GM12878 (cell line): ENCODE measurements at regions not wholly inside any gene's neighbourhood (a gene's known extent, or its start where the extent isn't known, plus 50 kb on each side); places are given as distances from the start of the nearest gene placed in this dataset.

Experiments used
- ATAC-seq: fragments of 200-7000 bp; cut with Tn5 transposase; 3 replicates; pipeline ENCODE4 v1.9.1; 2020; ENCODE audit warnings: mild to moderate bottlenecking, moderate library complexity
- BruUV-seq: library from RNA; stranded (reverse); fragments of 400-500 nt; replicated peaks from 2 replicates; lab custom pipeline; 2021; lab: Mats Ljungman, UMichigan
- CTCF ChIA-PET: fragments of 300-600 bp; sonication (Branson Sonifier 250); formaldehyde crosslinking; extraction: SDS; loops from one replicate; lab custom pipeline; 2021; ENCODE audit warnings: inconsistent platforms; lab: Yijun Ruan, JAX
- POLR2A ChIA-PET: fragments of 350-600 bp; formaldehyde crosslinking; extraction: SDS; loops from one replicate; lab custom pipeline; 2021; ENCODE audit warnings: inconsistent platforms; lab: Charles Lee
- RAD21 ChIA-PET: fragments of 300-600 bp; sonication (Branson Sonifier 250); formaldehyde crosslinking; loops from one replicate; lab custom pipeline; 2023; ENCODE audit warnings: antibody characterized with exemption; ENCODE audit not compliant: unreplicated experiment; lab: Charles Lee
- SMC1A ChIA-PET: fragments of 300-600 bp; sonication (Branson Sonifier 250); formaldehyde crosslinking; loops from one replicate; lab custom pipeline; 2023; ENCODE audit not compliant: unreplicated experiment, uncharacterized antibody; lab: Charles Lee
- DNase-seq: peaks from one replicate; pipeline ENCODE4 v3.0.0-alpha.2; 2011; ENCODE audit warnings: low read depth, low spot score
- FAIRE-seq: peaks from 3 replicates; lab custom pipeline; 2011; peaks lifted over from hg19 to GRCh38; lab: Jason Lieb, UNC
- H2AFZ ChIP-seq: 2 replicates; pipeline ENCODE4 v1.6.0; 2011; ENCODE audit warnings: low read depth, low read length, control low read depth; ENCODE audit not compliant: control insufficient read depth
- H3K27ac ChIP-seq: 2 replicates; pipeline ENCODE4 v1.5.1; 2011; ENCODE audit warnings: control low read depth; ENCODE audit not compliant: control insufficient read depth, insufficient read depth
- H3K27me3 ChIP-seq, 2 experiments: replicated peaks in 1 of 2; 2 replicates each; pipeline versions ENCODE4 v1.6.0 to v1.6.1; 2011; ENCODE audit warnings: low read length in 1 of 2; ENCODE audit not compliant: control insufficient read depth in 2 of 2, insufficient read depth in 2 of 2
- H3K36me3 ChIP-seq, 2 experiments: 2 replicates each; pipeline ENCODE4 v1.5.1; 2011; ENCODE audit warnings: low read length in 1 of 2; ENCODE audit not compliant: control insufficient read depth in 2 of 2, insufficient read depth in 2 of 2
- H3K4me1 ChIP-seq: 2 replicates; pipeline ENCODE4 v1.6.1; 2011; ENCODE audit warnings: mild to moderate bottlenecking, low read length, moderate library complexity, mixed read lengths; ENCODE audit not compliant: control insufficient read depth, insufficient read depth
- H3K4me2 ChIP-seq: 2 replicates; pipeline ENCODE4 v1.6.0; 2011; ENCODE audit warnings: control low read depth; ENCODE audit not compliant: control insufficient read depth, insufficient read depth
- H3K4me3 ChIP-seq: fragments of 200-600 bp; sonication (generic); 2 replicates; pipeline ENCODE4 v1.5.1; 2016
- H3K79me2 ChIP-seq: 2 replicates; pipeline ENCODE4 v1.6.0; 2011; ENCODE audit warnings: low read length; ENCODE audit not compliant: control insufficient read depth, insufficient read depth
- H3K9ac ChIP-seq: 2 replicates; pipeline ENCODE4 v1.8.0; 2011; ENCODE audit warnings: low read length, control low read depth, mixed read lengths; ENCODE audit not compliant: control insufficient read depth, insufficient read depth
- H3K9me3 ChIP-seq: replicated peaks from 3 replicates; pipeline ENCODE4 v1.5.1; 2011; ENCODE audit warnings: mild to moderate bottlenecking, low read length; ENCODE audit not compliant: control insufficient read depth, insufficient read depth
- H4K20me1 ChIP-seq: 2 replicates; pipeline ENCODE4 v1.6.0; 2011; ENCODE audit not compliant: control insufficient read depth, insufficient read depth
- CREB1 ChIP-seq: IDR thresholded peaks from 2 replicates; pipeline ENCODE4 v1.6.1; 2012; ENCODE audit warnings: low read depth, mild to moderate bottlenecking, inconsistent platforms
- FOS ChIP-seq: IDR thresholded peaks from 3 replicates; pipeline ENCODE4 v1.6.1; 2011; ENCODE audit warnings: borderline replicate concordance; ENCODE audit not compliant: insufficient read length; ENCODE audit errors: extremely low read depth
- KLF5 ChIP-seq: fragments of 450-650 bp; IDR thresholded peaks from 2 replicates; pipeline ENCODE4 v1.6.1; 2014; ENCODE audit warnings: mild to moderate bottlenecking; ENCODE audit not compliant: partially characterized antibody
- MEF2B ChIP-seq: fragments of 450-650 bp; IDR thresholded peaks from 2 replicates; pipeline ENCODE4 v1.6.1; 2018; ENCODE audit warnings: mild to moderate bottlenecking, moderate library complexity; ENCODE audit not compliant: partially characterized antibody, poor library complexity, severe bottlenecking
- NR2C1 ChIP-seq: fragments of 450-650 bp; IDR thresholded peaks from 2 replicates; pipeline ENCODE4 v1.6.1; 2017; ENCODE audit warnings: antibody characterized with exemption, mild to moderate bottlenecking, moderate library complexity
- RUNX3 ChIP-seq: IDR thresholded peaks from 2 replicates; pipeline ENCODE4 v1.6.1; 2012; ENCODE audit warnings: low read length, inconsistent platforms
- SKIL ChIP-seq: fragments of 450-650 bp; IDR thresholded peaks from 2 replicates; pipeline ENCODE4 v1.6.1; 2017; ENCODE audit warnings: mild to moderate bottlenecking, low read depth, inconsistent platforms; ENCODE audit not compliant: poor library complexity, severe bottlenecking
- SP1 ChIP-seq: IDR thresholded peaks from one replicate; pipeline ENCODE4 v1.6.1; 2011; ENCODE audit warnings: low read depth, low read length
- SUPT20H ChIP-seq: IDR thresholded peaks from 2 replicates; pipeline ENCODE4 v1.6.1; 2011; ENCODE audit warnings: low read depth, mild to moderate bottlenecking, low read length, moderate library complexity, borderline replicate concordance; ENCODE audit not compliant: control insufficient read depth
- TBL1XR1 ChIP-seq: IDR thresholded peaks from 2 replicates; pipeline ENCODE4 v1.6.1; 2012; ENCODE audit warnings: low read depth, low read length, improper control_type of control experiment
- ZBTB4 ChIP-seq: fragments of 450-650 bp; formaldehyde crosslinking; IDR thresholded peaks from 2 replicates; pipeline ENCODE4 v1.4.0; 2022; ENCODE audit warnings: mild to moderate bottlenecking, moderate library complexity
- ZBTB40 ChIP-seq: fragments of 450-650 bp; IDR thresholded peaks from 2 replicates; pipeline ENCODE4 v1.6.1; 2016; ENCODE audit warnings: mild to moderate bottlenecking, moderate library complexity, borderline replicate concordance
- ZNF217 ChIP-seq: fragments of 450-650 bp; IDR thresholded peaks from 2 replicates; pipeline ENCODE4 v1.6.1; 2017; ENCODE audit warnings: antibody characterized with exemption, mild to moderate bottlenecking
- WGBS: methylation state at CpG from one replicate; pipeline ENCODE4 v1.1.6; 2016; ENCODE audit warnings: low lambda C conversion rate; ENCODE audit not compliant: insufficient replicate concordance, insufficient coverage; ENCODE audit errors: missing lambda C conversion rate; 5-methylcytosine and 5-hydroxymethylcytosine counted together
- in situ Hi-C: fragments of 300-500 bp; cut with MboI; formaldehyde crosslinking; loops from 9 replicates; pipeline ENCODE4 v1.14.3; 2018; ENCODE audit warnings: mixed read lengths
- intact Hi-C: fragments of 100-400 bp; cut with micrococcal nuclease; formaldehyde crosslinking; loops from one replicate; pipeline ENCODE4 v1.14.2; 2022; ENCODE audit not compliant: unreplicated experiment

GRCh38 chr14:26382901-26383685 lies 214.7 kb downstream of the NOVA1 start (continued):
- TF ChIP-seq MEF2B: no peak
- TF ChIP-seq NR2C1: no peak
- TF ChIP-seq ZNF217: no peak
- no peak for TF ChIP-seq TBL1XR1
- TF ChIP-seq FOS: no peak
- TF ChIP-seq SUPT20H: no peak
- TF ChIP-seq RUNX3: no peak
- no peak for TF ChIP-seq ZBTB40

- 68% methylated on average over 2 of the region's 2 CpGs for WGBS
- no peaks in the 10 kb centered on the region for H3K4me1 ChIP-seq
- no peak for TF ChIP-seq CREB1
- no peak for TF ChIP-seq SP1
- TF ChIP-seq ZBTB4 (CRISPR knock-in tag): no peak
- TF ChIP-seq SKIL: no peak
- no peak for TF ChIP-seq KLF5
Observed at GRCh38 chr14:26381405-26381804, 216.4 kb downstream of the NOVA1 start.

More at GRCh38 chr14:26381405-26381804, 216.4 kb downstream of the NOVA1 start:
- Histone ChIP-seq H3K27me3 (no peaks in the 10 kb centered on the region), H3K4me2 (no peak overlapping the region), H3K9ac (no peak overlapping the region), H3K36me3 (no peaks in the 10 kb centered on the region), H2AFZ (no peak overlapping the region), H3K4me3 (no peak overlapping the region), H3K27ac (no peak overlapping the region), H3K9me3 (no peaks in the 10 kb centered on the region; the same call in 2 of the 3 replicates), H4K20me1 (no peaks in the 10 kb centered on the region), H3K79me2 (no peaks in the 10 kb centered on the region)
- intact Hi-C loops (no loop called here), in situ Hi-C loops (no loop called here)
- FAIRE-seq (no peak), ATAC-seq (no peak), DNase-seq (no peak)
- ChIA-PET CTCF (no interaction called here), RAD21 (no interaction called here), SMC1A (no interaction called here), POLR2A (no interaction called here)
- no TSS peak for BruUV-seq
